ENCODE measurements at regions not wholly inside any gene's neighbourhood (a gene's known extent, or its start where the extent isn't known, plus 50 kb on each side); places are given as distances from the start of the nearest gene placed in this dataset.

DNA sequence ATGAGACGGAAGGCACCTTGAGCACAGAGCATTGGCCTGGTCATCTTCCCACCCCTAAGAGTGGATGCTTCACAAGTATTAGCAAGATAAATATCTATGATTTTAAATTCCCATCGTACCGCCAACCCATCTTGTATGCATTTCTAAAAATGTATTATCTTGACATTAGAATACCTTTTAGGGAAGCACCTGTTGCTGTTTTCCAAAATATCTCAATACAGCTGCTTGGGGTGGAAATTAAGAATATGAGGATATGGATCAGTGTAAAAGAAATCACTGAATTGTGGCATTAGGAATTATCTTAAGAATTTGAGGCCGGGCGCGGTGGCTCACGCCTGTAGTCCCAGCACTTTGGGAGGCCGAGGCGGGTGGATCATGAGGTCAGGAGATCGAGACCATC is 166.3 kb downstream of the ETS2 start:
- TF ChIP-seq, protein P1, sequence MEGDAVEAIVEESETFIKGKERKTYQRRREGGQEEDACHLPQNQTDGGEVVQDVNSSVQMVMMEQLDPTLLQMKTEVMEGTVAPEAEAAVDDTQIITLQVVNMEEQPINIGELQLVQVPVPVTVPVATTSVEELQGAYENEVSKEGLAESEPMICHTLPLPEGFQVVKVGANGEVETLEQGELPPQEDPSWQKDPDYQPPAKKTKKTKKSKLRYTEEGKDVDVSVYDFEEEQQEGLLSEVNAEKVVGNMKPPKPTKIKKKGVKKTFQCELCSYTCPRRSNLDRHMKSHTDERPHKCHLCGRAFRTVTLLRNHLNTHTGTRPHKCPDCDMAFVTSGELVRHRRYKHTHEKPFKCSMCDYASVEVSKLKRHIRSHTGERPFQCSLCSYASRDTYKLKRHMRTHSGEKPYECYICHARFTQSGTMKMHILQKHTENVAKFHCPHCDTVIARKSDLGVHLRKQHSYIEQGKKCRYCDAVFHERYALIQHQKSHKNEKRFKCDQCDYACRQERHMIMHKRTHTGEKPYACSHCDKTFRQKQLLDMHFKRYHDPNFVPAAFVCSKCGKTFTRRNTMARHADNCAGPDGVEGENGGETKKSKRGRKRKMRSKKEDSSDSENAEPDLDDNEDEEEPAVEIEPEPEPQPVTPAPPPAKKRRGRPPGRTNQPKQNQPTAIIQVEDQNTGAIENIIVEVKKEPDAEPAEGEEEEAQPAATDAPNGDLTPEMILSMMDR (IDR thresholded peaks at IDR 0.05; ENCODE audit: borderline replicate concordance, extremely low read depth, low read length, poor library complexity, severe bottlenecking), result no peak
- TF ChIP-seq EZH2 (IDR thresholded peaks at IDR 0.05; ENCODE audit: borderline replicate concordance, low read depth, low read length, severe bottlenecking), result no peak
